SK-N-SH (cell line): ENCODE measurements at regions not wholly inside any gene's neighbourhood (a gene's known extent, or its start where the extent isn't known, plus 50 kb on each side); places are given as distances from the start of the nearest gene placed in this dataset.

Experiments used
- CTCF ChIA-PET: fragments of 300-600, 350-600 bp; formaldehyde crosslinking; extraction: SDS; loops from one replicate; lab custom pipeline; 2021; lab: Yijun Ruan, JAX
- POLR2A ChIA-PET: fragments of 350-600 bp; sonication (Branson Sonifier 250); formaldehyde crosslinking; extraction: SDS; loops from one replicate; lab custom pipeline; 2020; ENCODE audit warnings: antibody characterized with exemption, inconsistent platforms; lab: Yijun Ruan, JAX
- DNase-seq: peaks from one replicate; pipeline ENCODE4 v3.0.0; 2012
- H2AFZ ChIP-seq: fragments of 200-600 bp; sonication (generic); 2 replicates; pipeline ENCODE4 v1.8.1; 2016; ENCODE audit warnings: antibody characterized with exemption, mild to moderate bottlenecking, low read depth
- H3F3A ChIP-seq: fragments of 200-600 bp; sonication (generic); replicated peaks from 2 replicates; pipeline ENCODE3; 2016; ENCODE audit warnings: antibody characterized with exemption, mild to moderate bottlenecking; ENCODE audit not compliant: insufficient read depth
- H3K27ac ChIP-seq, 2 experiments: fragments of 200-500 bp in 1 of 2; fragments of 200-600 bp in 1 of 2; sonication (Bioruptor generic) in 1 of 2; sonication (generic), shearing (Covaris generic) in 1 of 2; 2 replicates each; pipeline versions ENCODE4 v1.5.1 to v1.6.1; 2014 to 2016; ENCODE audit warnings: low read depth in 2 of 2, inconsistent platforms in 1 of 2, low read length in 1 of 2, mild to moderate bottlenecking in 1 of 2, mixed read lengths in 1 of 2
- H3K27me3 ChIP-seq: fragments of 200-600 bp; sonication (generic), shearing (Covaris generic); 2 replicates; pipeline ENCODE4 v1.6.1; 2016; ENCODE audit warnings: mixed run types; ENCODE audit not compliant: insufficient read depth
- H3K36me3 ChIP-seq, 2 experiments: fragments of 200-500 bp in 1 of 2; fragments of 200-600 bp in 1 of 2; sonication (Bioruptor generic) in 1 of 2; sonication (generic) in 1 of 2; replicated peaks in 1 of 2; 2 replicates each; pipeline versions ENCODE3 to v1.5.1; 2014 to 2016; ENCODE audit warnings: low read length in 1 of 2, mild to moderate bottlenecking in 1 of 2; ENCODE audit not compliant: insufficient read depth in 2 of 2, control insufficient read depth in 1 of 2
- H3K4me1 ChIP-seq, 2 experiments: fragments of 200-500 bp in 1 of 2; fragments of 200-600 bp in 1 of 2; sonication (Bioruptor generic) in 1 of 2; sonication (generic), shearing (Covaris generic) in 1 of 2; 2 replicates each; pipeline versions ENCODE4 v1.5.1 to v1.6.1; 2014 to 2016; ENCODE audit warnings: low read depth in 1 of 2, low read length in 1 of 2, mixed run types in 1 of 2; ENCODE audit not compliant: insufficient read depth in 2 of 2, control insufficient read depth in 1 of 2
- H3K4me2 ChIP-seq: fragments of 200-600 bp; sonication (generic), shearing (Covaris generic); 2 replicates; pipeline ENCODE4 v1.6.1; 2017; ENCODE audit warnings: mixed run types
- H3K4me3 ChIP-seq, 2 experiments: fragments of 200-500 bp in 1 of 2; fragments of 200-600 bp in 1 of 2; sonication (Bioruptor generic) in 1 of 2; sonication (generic), shearing (Covaris generic) in 1 of 2; 2 replicates each; pipeline versions ENCODE4 v1.5.1 to v1.8.1; 2014 to 2016; ENCODE audit warnings: low read depth in 2 of 2, inconsistent platforms in 1 of 2, low read length in 1 of 2, mild to moderate bottlenecking in 1 of 2, mixed read lengths in 1 of 2, moderate library complexity in 1 of 2
- H3K79me2 ChIP-seq: fragments of 200-600 bp; sonication (generic); 2 replicates; pipeline ENCODE4 v1.8.1; 2017; ENCODE audit warnings: mild to moderate bottlenecking; ENCODE audit not compliant: insufficient read depth
- H3K9ac ChIP-seq: fragments of 200-600 bp; sonication (generic); 2 replicates; pipeline ENCODE4 v1.6.1; 2017; ENCODE audit warnings: mixed run types
- H3K9me2 ChIP-seq: fragments of 200-600 bp; sonication (generic); 2 replicates; pipeline ENCODE4 v1.6.1; 2017; ENCODE audit warnings: mixed run types
- H3K9me3 ChIP-seq: fragments of 200-600 bp; sonication (generic); 2 replicates; pipeline ENCODE4 v1.6.1; 2017; ENCODE audit warnings: mixed run types, mild to moderate bottlenecking, moderate library complexity
- H4K20me1 ChIP-seq: fragments of 200-600 bp; sonication (generic); 2 replicates; pipeline ENCODE4 v1.6.1; 2017; ENCODE audit warnings: mild to moderate bottlenecking, mixed run types; ENCODE audit not compliant: insufficient read depth
- EZH2phosphoT487 ChIP-seq: fragments of 200-600 bp; sonication (generic); IDR thresholded peaks from 2 replicates; pipeline ENCODE4 v1.6.1; 2017; ENCODE audit warnings: low read depth, mixed run types, mild to moderate bottlenecking, antibody characterized with exemption, moderate library complexity, borderline replicate concordance
- FOXJ3 ChIP-seq: sonication (generic); formaldehyde crosslinking; IDR thresholded peaks from 2 replicates; pipeline ENCODE4 v1.5.1; 2020; ENCODE audit warnings: mild to moderate bottlenecking, missing genetic modification reagents
- GABPA ChIP-seq: IDR thresholded peaks from 2 replicates; pipeline ENCODE4 v1.4.0; 2012; ENCODE audit warnings: low read depth, mild to moderate bottlenecking
- GATA2 ChIP-seq: sonication (generic); formaldehyde crosslinking; IDR thresholded peaks from 2 replicates; pipeline ENCODE4 v1.5.0; 2020; ENCODE audit warnings: mild to moderate bottlenecking, missing genetic modification reagents
- JUND ChIP-seq: IDR thresholded peaks from 2 replicates; pipeline ENCODE4 v1.4.0; 2012
- MEF2A ChIP-seq: IDR thresholded peaks from 2 replicates; pipeline ENCODE4 v1.4.0; 2012; ENCODE audit warnings: low read depth, borderline replicate concordance
- MXI1 ChIP-seq: IDR thresholded peaks from 2 replicates; pipeline ENCODE4 v1.6.1; 2012; ENCODE audit warnings: mild to moderate bottlenecking, low read depth, low read length, improper control_type of control experiment
- NFIC ChIP-seq: IDR thresholded peaks from 2 replicates; pipeline ENCODE4 v1.4.0; 2012; ENCODE audit warnings: borderline replicate concordance
- POLR2AphosphoS5 ChIP-seq: IDR thresholded peaks from 2 replicates; pipeline ENCODE4 v1.6.1; 2012; ENCODE audit warnings: low read depth, low read length
- RAD21 ChIP-seq: IDR thresholded peaks from 2 replicates; pipeline ENCODE4 v1.6.1; 2012; ENCODE audit warnings: mild to moderate bottlenecking, low read length
- RCOR1 ChIP-seq: fragments of 150-350 bp; IDR thresholded peaks from 2 replicates; pipeline ENCODE4 v1.6.1; 2017; ENCODE audit warnings: antibody characterized with exemption, low read length
- RFX5 ChIP-seq: IDR thresholded peaks from 2 replicates; pipeline ENCODE4 v1.6.1; 2012; ENCODE audit warnings: mild to moderate bottlenecking, improper control_type of control experiment, low read length
- SIN3A ChIP-seq: IDR thresholded peaks from 2 replicates; pipeline ENCODE4 v1.6.1; 2012; ENCODE audit warnings: low read depth, mild to moderate bottlenecking, low read length, moderate library complexity, borderline replicate concordance
- SMC3 ChIP-seq: IDR thresholded peaks from 2 replicates; pipeline ENCODE4 v1.6.1; 2012; ENCODE audit warnings: low read depth, low read length, improper control_type of control experiment
- TCF12 ChIP-seq: IDR thresholded peaks from 2 replicates; pipeline ENCODE4 v1.4.0; 2012
- USF1 ChIP-seq: IDR thresholded peaks from 2 replicates; pipeline ENCODE4 v1.4.0; 2012; ENCODE audit warnings: low read depth, borderline replicate concordance
- YY1 ChIP-seq: IDR thresholded peaks from 2 replicates; pipeline ENCODE4 v1.4.0; 2012; ENCODE audit warnings: low read depth, mild to moderate bottlenecking
- ZBTB33 ChIP-seq: IDR thresholded peaks from 2 replicates; pipeline ENCODE4 v1.4.0; 2012; ENCODE audit warnings: low read depth, borderline replicate concordance
- WGBS: methylation state at CpG from one replicate; pipeline ENCODE4 v1.1.6; 2017; ENCODE audit warnings: low lambda C conversion rate; 5-methylcytosine and 5-hydroxymethylcytosine counted together
- TF ChIP-seq, protein P1 (sequence below): fragments of 150-350 bp; IDR thresholded peaks from 2 replicates; pipeline ENCODE4 v1.6.1; 2017; ENCODE audit warnings: antibody characterized with exemption, low read length, low read depth, borderline replicate concordance
- TF ChIP-seq, protein P2 (sequence below): fragments of 200-600 bp; sonication (generic); IDR thresholded peaks from 2 replicates; pipeline ENCODE4 v1.6.1; 2017; ENCODE audit warnings: antibody characterized with exemption, mild to moderate bottlenecking, moderate library complexity

DNA sequence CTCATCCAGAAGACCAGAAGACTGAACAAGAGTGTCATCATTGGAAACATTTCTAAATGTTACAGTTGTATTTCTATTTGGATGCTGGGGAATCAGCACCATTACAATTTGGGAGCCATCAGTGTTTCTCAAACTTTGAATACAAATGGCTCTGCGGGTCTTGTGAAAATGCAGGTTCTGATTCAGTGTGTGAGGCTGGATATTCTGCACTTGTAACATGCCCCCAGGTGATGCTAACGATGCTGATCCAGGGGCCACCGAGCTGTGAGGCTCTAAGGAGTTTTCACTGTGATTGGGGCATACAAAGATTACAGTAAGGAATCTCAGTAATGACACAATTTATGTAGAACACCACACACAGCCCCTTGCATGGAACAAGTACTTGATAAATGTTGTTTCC lies 167.7 kb downstream of the ACTL7B start:
- no peaks in the 10 kb centered on the region for H3K9me2 ChIP-seq
- no peaks in the 10 kb centered on the region for H3K36me3 ChIP-seq
- H3F3A ChIP-seq = no peaks in the 10 kb centered on the region
- H2AFZ ChIP-seq = no peak overlapping the region
- H4K20me1 ChIP-seq = no peaks in the 10 kb centered on the region
- no peaks in the 10 kb centered on the region for H3K4me1 ChIP-seq
- no peak overlapping the region for H3K27ac ChIP-seq
- H3K79me2 ChIP-seq = no peaks in the 10 kb centered on the region
- no peak overlapping the region for H3K4me3 ChIP-seq
- CTCF ChIA-PET = no interaction called here
- no peak overlapping the region for H3K4me2 ChIP-seq
- H3K9ac ChIP-seq = no peak overlapping the region
- DNase-seq = no peak
- TF ChIP-seq USF1 (no peak), SIN3A (no peak), ZBTB33 (no peak), TCF12 (no peak), GABPA (no peak), NFIC (no peak), YY1 (no peak), FOXJ3 (CRISPR knock-in tag) (no peak)
- no peaks in the 10 kb centered on the region; the same call in 1 of the 2 replicates for H3K27me3 ChIP-seq
- WGBS = 14% methylated on average over 3 of the region's 3 CpGs
- H3K9me3 ChIP-seq = no peaks in the 10 kb centered on the region
- POLR2A ChIA-PET = no interaction called here

DNA sequence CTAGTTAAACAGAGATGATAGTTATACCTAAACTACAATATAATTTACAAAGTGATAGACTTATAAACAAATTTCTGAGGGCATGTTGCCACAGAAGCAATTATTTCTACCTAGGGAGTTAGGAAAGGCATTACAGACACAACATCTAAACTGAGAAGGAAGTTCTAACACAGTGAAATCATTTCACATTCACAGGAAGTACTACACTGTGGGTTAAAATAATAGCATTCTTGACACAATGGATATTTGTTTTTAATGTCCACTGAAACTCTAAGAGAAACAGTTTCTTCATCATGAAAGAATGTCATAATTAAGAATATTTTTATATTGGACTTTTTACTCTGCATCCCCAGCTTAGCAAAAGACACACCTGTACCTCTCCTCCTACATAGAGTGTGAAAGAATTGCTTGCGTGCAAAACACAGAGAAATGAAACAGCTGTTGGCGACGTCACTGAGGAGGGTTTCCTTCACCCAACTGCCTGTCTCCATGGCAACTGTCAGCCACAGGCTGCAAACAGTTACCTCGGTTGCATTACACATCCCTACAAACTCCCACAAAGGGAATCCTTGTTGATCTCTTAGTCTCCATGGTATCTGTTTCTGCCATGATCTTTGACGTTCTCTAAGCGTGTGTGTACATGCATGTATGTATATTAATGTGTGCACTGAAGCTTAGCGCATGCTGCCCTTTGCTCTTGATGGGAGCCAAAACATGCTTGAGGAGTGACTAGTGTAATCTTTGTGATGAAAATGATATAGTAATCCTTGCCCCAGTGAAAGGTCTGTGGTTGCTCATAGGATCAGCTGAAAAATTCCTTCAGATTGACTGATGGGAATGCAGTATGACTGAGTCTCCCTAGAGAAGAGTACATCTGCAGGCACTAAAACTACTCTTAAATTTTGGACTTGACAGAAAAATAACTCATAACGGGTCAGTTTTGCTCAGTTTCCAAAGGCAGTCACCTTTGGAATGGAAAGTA lies 168.5 kb downstream of the ACTL7B start:
- Histone ChIP-seq H4K20me1 (no peaks in the 10 kb centered on the region), H3K4me1 (no peaks in the 10 kb centered on the region), H3K9me2 (no peaks in the 10 kb centered on the region), H3K9ac (no peak overlapping the region), H3K27me3 (no peaks in the 10 kb centered on the region; the same call in 1 of the 2 replicates), H3K9me3 (no peaks in the 10 kb centered on the region), H3K27ac (no peak overlapping the region), H3K4me2 (no peak overlapping the region), H3K4me3 (no peak overlapping the region), H3K79me2 (no peaks in the 10 kb centered on the region), H2AFZ (no peak overlapping the region), H3F3A (no peaks in the 10 kb centered on the region), H3K36me3 (no peaks in the 10 kb centered on the region)
- ChIA-PET POLR2A (no interaction called here), CTCF (no interaction called here)
- no peak for DNase-seq
- WGBS = 7% methylated on average over 8 of the region's 8 CpGs
- TF ChIP-seq MXI1 (no peak), MEF2A (no peak), RFX5 (no peak), EZH2phosphoT487 (no peak), SMC3 (no peak), JUND (no peak), GATA2 (CRISPR knock-in tag) (no peak), RCOR1 (no peak), POLR2AphosphoS5 (no peak), RAD21 (no peak), USF1 (no peak)
- TF ChIP-seq, protein P1, sequence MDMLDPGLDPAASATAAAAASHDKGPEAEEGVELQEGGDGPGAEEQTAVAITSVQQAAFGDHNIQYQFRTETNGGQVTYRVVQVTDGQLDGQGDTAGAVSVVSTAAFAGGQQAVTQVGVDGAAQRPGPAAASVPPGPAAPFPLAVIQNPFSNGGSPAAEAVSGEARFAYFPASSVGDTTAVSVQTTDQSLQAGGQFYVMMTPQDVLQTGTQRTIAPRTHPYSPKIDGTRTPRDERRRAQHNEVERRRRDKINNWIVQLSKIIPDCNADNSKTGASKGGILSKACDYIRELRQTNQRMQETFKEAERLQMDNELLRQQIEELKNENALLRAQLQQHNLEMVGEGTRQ = no peak
- TF ChIP-seq, protein P2, sequence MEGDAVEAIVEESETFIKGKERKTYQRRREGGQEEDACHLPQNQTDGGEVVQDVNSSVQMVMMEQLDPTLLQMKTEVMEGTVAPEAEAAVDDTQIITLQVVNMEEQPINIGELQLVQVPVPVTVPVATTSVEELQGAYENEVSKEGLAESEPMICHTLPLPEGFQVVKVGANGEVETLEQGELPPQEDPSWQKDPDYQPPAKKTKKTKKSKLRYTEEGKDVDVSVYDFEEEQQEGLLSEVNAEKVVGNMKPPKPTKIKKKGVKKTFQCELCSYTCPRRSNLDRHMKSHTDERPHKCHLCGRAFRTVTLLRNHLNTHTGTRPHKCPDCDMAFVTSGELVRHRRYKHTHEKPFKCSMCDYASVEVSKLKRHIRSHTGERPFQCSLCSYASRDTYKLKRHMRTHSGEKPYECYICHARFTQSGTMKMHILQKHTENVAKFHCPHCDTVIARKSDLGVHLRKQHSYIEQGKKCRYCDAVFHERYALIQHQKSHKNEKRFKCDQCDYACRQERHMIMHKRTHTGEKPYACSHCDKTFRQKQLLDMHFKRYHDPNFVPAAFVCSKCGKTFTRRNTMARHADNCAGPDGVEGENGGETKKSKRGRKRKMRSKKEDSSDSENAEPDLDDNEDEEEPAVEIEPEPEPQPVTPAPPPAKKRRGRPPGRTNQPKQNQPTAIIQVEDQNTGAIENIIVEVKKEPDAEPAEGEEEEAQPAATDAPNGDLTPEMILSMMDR = no peak
